DOHH2 (cell line): ENCODE measurements at regions not wholly inside any gene's neighbourhood (a gene's known extent, or its start where the extent isn't known, plus 50 kb on each side); places are given as distances from the start of the nearest gene placed in this dataset.

Experiments used
- H3F3A ChIP-seq: fragments of 200-600 bp; sonication (generic), shearing (Covaris generic); 2 replicates; pipeline ENCODE4 v1.6.0; 2016; ENCODE audit warnings: antibody characterized with exemption, mild to moderate bottlenecking; ENCODE audit not compliant: control insufficient read depth, insufficient read depth
- H3K27ac ChIP-seq: fragments of 200-600 bp; sonication (generic); 2 replicates; pipeline ENCODE4 v1.5.1; 2014; ENCODE audit warnings: low read depth, mild to moderate bottlenecking, low read length, moderate library complexity
- H3K27me3 ChIP-seq: fragments of 200-600 bp; sonication (generic); 2 replicates; pipeline ENCODE4 v1.6.1; 2014; ENCODE audit warnings: mild to moderate bottlenecking, low read length, mixed read lengths; ENCODE audit not compliant: control insufficient read depth
- H3K36me3 ChIP-seq: fragments of 200-600 bp; sonication (generic); 2 replicates; pipeline ENCODE4 v1.6.1; 2014; ENCODE audit warnings: mild to moderate bottlenecking, low read length, moderate library complexity, mixed read lengths; ENCODE audit not compliant: control insufficient read depth
- H3K4me1 ChIP-seq: fragments of 200-600 bp; sonication (generic); 2 replicates; pipeline ENCODE4 v1.6.1; 2014; ENCODE audit warnings: mild to moderate bottlenecking, low read length, mixed read lengths; ENCODE audit not compliant: control insufficient read depth
- H3K4me2 ChIP-seq: fragments of 200-600 bp; sonication (generic); 2 replicates; pipeline ENCODE4 v1.6.0; 2014; ENCODE audit warnings: mild to moderate bottlenecking, low read length, moderate library complexity
- H3K4me3 ChIP-seq: fragments of 200-600 bp; sonication (generic); 2 replicates; pipeline ENCODE4 v1.5.1; 2014; ENCODE audit warnings: mild to moderate bottlenecking, low read length, mixed read lengths
- H3K79me2 ChIP-seq: fragments of 200-600 bp; sonication (generic); 2 replicates; pipeline ENCODE4 v1.6.1; 2014; ENCODE audit warnings: mild to moderate bottlenecking, low read length, mixed read lengths; ENCODE audit not compliant: control insufficient read depth
- H3K9me2 ChIP-seq: fragments of 200-600 bp; sonication (generic); replicated peaks from 2 replicates; pipeline ENCODE4 v1.6.1; 2014; ENCODE audit warnings: mild to moderate bottlenecking, low read length, mixed read lengths; ENCODE audit not compliant: control insufficient read depth
- H3K9me3 ChIP-seq: fragments of 200-600 bp; sonication (generic); 2 replicates; pipeline ENCODE4 v1.6.1; 2014; ENCODE audit warnings: antibody characterized with exemption, low read length, mixed read lengths; ENCODE audit not compliant: control insufficient read depth, insufficient read depth
- H4K20me1 ChIP-seq: fragments of 200-600 bp; sonication (generic); 2 replicates; pipeline ENCODE4 v1.6.0; 2014; ENCODE audit warnings: low read depth, mild to moderate bottlenecking, antibody characterized with exemption, low read length, moderate library complexity; ENCODE audit not compliant: control insufficient read depth, insufficient read depth
- CTCF ChIP-seq: fragments of 200-600 bp; sonication (generic); IDR thresholded peaks from one replicate; pipeline ENCODE4 v1.5.1; 2014; ENCODE audit warnings: antibody characterized with exemption, mild to moderate bottlenecking, low read depth, low read length; ENCODE audit not compliant: poor library complexity, severe bottlenecking
- EZH2phosphoT487 ChIP-seq: fragments of 200-600 bp; sonication (generic); IDR thresholded peaks from 2 replicates; pipeline ENCODE4 v1.6.1; 2017; ENCODE audit warnings: borderline replicate concordance, mild to moderate bottlenecking, antibody characterized with exemption, low read length, moderate library complexity, mixed read lengths

DNA sequence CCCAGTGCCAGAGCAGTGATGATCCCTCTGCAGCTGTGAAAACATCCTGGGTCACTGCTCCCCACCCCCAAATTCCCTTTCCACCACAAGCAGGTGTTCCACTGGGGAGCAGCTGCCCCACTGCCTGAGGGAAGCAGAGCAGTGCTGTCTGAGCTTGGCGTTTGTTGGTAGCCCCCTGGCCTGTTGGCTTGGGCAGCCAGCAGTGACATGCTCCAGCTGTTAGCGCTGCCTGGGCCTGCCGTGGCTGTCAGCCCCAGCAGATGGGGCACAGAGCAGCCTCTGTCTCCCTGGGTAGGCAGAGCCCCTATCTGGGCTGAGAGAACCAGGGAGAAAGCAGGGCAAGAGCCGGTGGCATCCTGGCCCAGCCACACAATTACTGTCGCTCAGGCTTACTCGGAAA lies 247.7 kb downstream of the GLI2 start:
- no peaks in the 10 kb centered on the region for H3K4me1 ChIP-seq
- no peaks in the 10 kb centered on the region for H4K20me1 ChIP-seq
- no peaks in the 10 kb centered on the region for H3K36me3 ChIP-seq
- no peak overlapping the region for H3K4me3 ChIP-seq
- H3K9me3 ChIP-seq: no peaks in the 10 kb centered on the region
- no peak for TF ChIP-seq CTCF
- no peak for TF ChIP-seq EZH2phosphoT487
- H3F3A ChIP-seq: no peaks in the 10 kb centered on the region
- no peaks in the 10 kb centered on the region for H3K79me2 ChIP-seq
- no peaks in the 10 kb centered on the region for H3K9me2 ChIP-seq
- no peak overlapping the region for H3K4me2 ChIP-seq
- no peak overlapping the region for H3K27ac ChIP-seq
- H3K27me3 ChIP-seq: no peaks in the 10 kb centered on the region

DNA sequence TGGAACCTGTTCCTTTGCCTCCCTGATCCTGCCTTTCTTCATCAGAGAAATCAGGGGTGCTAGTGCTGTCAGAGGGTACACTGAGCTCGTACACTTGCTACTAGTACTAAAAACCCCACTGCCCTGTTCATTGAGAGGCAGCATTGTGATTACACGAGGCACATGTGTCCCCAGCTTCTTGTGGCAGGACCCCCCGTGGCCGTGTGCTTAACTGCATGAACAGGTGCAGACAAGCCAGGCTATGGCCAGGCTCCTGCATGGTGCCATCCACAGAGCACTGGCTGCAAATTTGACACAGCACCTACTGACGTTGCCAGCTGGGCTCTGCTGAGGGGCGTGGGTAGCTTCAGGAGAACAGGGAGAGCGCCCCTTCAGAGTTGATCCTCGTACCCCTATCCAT lies 248.4 kb downstream of the GLI2 start:
- no peaks in the 10 kb centered on the region for H4K20me1 ChIP-seq
- no peak overlapping the region for H3K4me3 ChIP-seq
- H3K27me3 ChIP-seq: no peaks in the 10 kb centered on the region
- H3K4me1 ChIP-seq: no peaks in the 10 kb centered on the region
- H3K79me2 ChIP-seq: no peaks in the 10 kb centered on the region
- no peaks in the 10 kb centered on the region for H3F3A ChIP-seq
- no peaks in the 10 kb centered on the region for H3K9me3 ChIP-seq
- no peak overlapping the region for H3K27ac ChIP-seq
- TF ChIP-seq EZH2phosphoT487 (no peak), CTCF (no peak)
- no peaks in the 10 kb centered on the region for H3K36me3 ChIP-seq
- H3K4me2 ChIP-seq: no peak overlapping the region
- H3K9me2 ChIP-seq: no peaks in the 10 kb centered on the region

- Histone ChIP-seq H3K9me3 (no peaks in the 10 kb centered on the region), H3K27ac (no peak overlapping the region), H3K36me3 (no peaks in the 10 kb centered on the region), H3F3A (no peaks in the 10 kb centered on the region), H3K4me3 (no peak overlapping the region), H3K79me2 (no peaks in the 10 kb centered on the region), H3K4me2 (no peak overlapping the region), H3K9me2 (no peaks in the 10 kb centered on the region), H3K27me3 (no peaks in the 10 kb centered on the region), H3K4me1 (no peaks in the 10 kb centered on the region), H4K20me1 (no peaks in the 10 kb centered on the region)
- TF ChIP-seq EZH2phosphoT487 (no peak), CTCF (no peak)
These were observed 248.9 kb downstream of the GLI2 start for GRCh38 chr2:120984452-120985173.
